Tibial nerve (tissue), 4 donors: ENCODE measurements at regions not wholly inside any gene's neighbourhood (a gene's known extent, or its start where the extent isn't known, plus 50 kb on each side); places are given as distances from the start of the nearest gene placed in this dataset.
A peak's percentile ranks its signal among the peaks of the same experiment; 100 is the strongest.
"Not testable (repeated sequence)": the region's sequence is repeated elsewhere in the genome, so short reads cannot be mapped to it uniquely, and the experiment has no call there.

Experiments used
- CTCF ChIP-seq, 5 experiments: fragments of 200-600 bp in 3 of 5; fragments of 450-650 bp in 2 of 5; sonication (generic) in 3 of 5; IDR thresholded peaks; one replicate each; pipeline ENCODE4 v1.5.1; 2016 to 2019; ENCODE audit warnings: antibody characterized with exemption in 5 of 5, mild to moderate bottlenecking in 3 of 5, moderate library complexity in 2 of 5
- EP300 ChIP-seq, 2 donors: sonication (generic); formaldehyde crosslinking; IDR thresholded peaks; one replicate each; pipeline ENCODE4 v1.6.1; 2017; ENCODE audit warnings: antibody characterized with exemption in 2 of 2, mild to moderate bottlenecking in 1 of 2
- POLR2A ChIP-seq, 2 donors: fragments of 450-650 bp; IDR thresholded peaks; one replicate each; pipeline ENCODE4 v1.6.1; 2017; ENCODE audit warnings: antibody characterized with exemption in 2 of 2, mild to moderate bottlenecking in 2 of 2, moderate library complexity in 2 of 2

GRCh38 chr12:9447791-9448614 lies 159.7 kb downstream of the KLRB1 start:
- not testable (repeated sequence) for TF ChIP-seq CTCF, POLR2A (IDR thresholded peaks at IDR 0.05)
- TF ChIP-seq EP300 (IDR thresholded peaks at IDR 0.05), result peak in 1 of 2 donors; percentile 17
